ENCODE measurements at regions not wholly inside any gene's neighbourhood (a gene's known extent, or its start where the extent isn't known, plus 50 kb on each side); places are given as distances from the start of the nearest gene placed in this dataset.

GRCh38 chr1:191609305-191609704 is 549.0 kb upstream of the RGS18 start:
- no peaks in the 10 kb centered on the region for H3K9me3 ChIP-seq (ENCODE audit: control insufficient read depth, low read depth, low read length)
- H3K18ac ChIP-seq (ENCODE audit: insufficient read length, low read depth, low read length): no peak overlapping the region
- H3K23me2 ChIP-seq (ENCODE audit: insufficient read length, low read depth, low read length, poor library complexity, severe bottlenecking): no peaks in the 10 kb centered on the region
- H3K14ac ChIP-seq (ENCODE audit: insufficient read depth, low read length): no peak overlapping the region
- H3K9ac ChIP-seq (ENCODE audit: extremely low read depth, insufficient read length, low read length): no peak overlapping the region
- DNase-seq: no peak
- H2AK5ac ChIP-seq (ENCODE audit: insufficient read length, low read length): no peak overlapping the region
- no peaks in the 10 kb centered on the region for H3K27me3 Mint-ChIP-seq (ENCODE audit: low read depth)
- H3K27ac ChIP-seq (ENCODE audit: insufficient read length, low read depth, low read length): no peak overlapping the region
- H3K27me3 ChIP-seq (ENCODE audit: insufficient read depth, low read length): no peaks in the 10 kb centered on the region
- no peak overlapping the region for H4K8ac ChIP-seq (replicated peaks; ENCODE audit: insufficient read length, low read depth, low read length)
- no peak overlapping the region for H3K56ac ChIP-seq (ENCODE audit: insufficient read length, low read depth, low read length)
- no peak overlapping the region for H3K4ac ChIP-seq (ENCODE audit: low read depth, low read length)
- H4K20me1 ChIP-seq (ENCODE audit: control insufficient read depth, insufficient read depth, insufficient read length): no peaks in the 10 kb centered on the region
- peaks cover 0 to 2% of the 10 kb centered on the region in 2 experiments; a peak in 1 of 4 replicates for H3K4me1 Mint-ChIP-seq
- no peak overlapping the region for H2BK120ac ChIP-seq (ENCODE audit: low read depth, low read length, poor library complexity, severe bottlenecking)
- H2BK5ac ChIP-seq (ENCODE audit: insufficient read length, low read length): no peak overlapping the region
- no peak overlapping the region for H3K23ac ChIP-seq (ENCODE audit: insufficient read length, low read depth, low read length)
- no peaks in the 10 kb centered on the region for H3K79me2 ChIP-seq (ENCODE audit: insufficient read depth, low read length)
- peaks cover 0 to 2% (median 0%) of the 10 kb centered on the region in 3 experiments; a peak in 1 of 7 replicates for H3K36me3 Mint-ChIP-seq (ENCODE audit: insufficient read depth in 1 of 3, low read depth in 3 of 3)
- no peaks in the 10 kb centered on the region; the same call in 1 of the 2 replicates for H3K4me1 ChIP-seq (ENCODE audit: insufficient read depth, low read length)
- H3K27ac Mint-ChIP-seq: no peak overlapping the region; a peak in 1 of 7 replicates
- H3K79me1 ChIP-seq (ENCODE audit: insufficient read depth, low read depth, low read length, poor library complexity, severe bottlenecking): no peaks in the 10 kb centered on the region
- H2BK12ac ChIP-seq (ENCODE audit: insufficient read length, low read depth, low read length): no peak overlapping the region
- no peak overlapping the region for H4K5ac ChIP-seq (ENCODE audit: insufficient read length, low read depth, low read length)
- no peak overlapping the region for H3T11ph ChIP-seq (ENCODE audit: low read length)
- no peak overlapping the region for H2AFZ ChIP-seq (ENCODE audit: low read length)
- no peak overlapping the region for H4K91ac ChIP-seq (ENCODE audit: insufficient read length, low read depth, low read length)
- no peak overlapping the region for H3K4me2 ChIP-seq (ENCODE audit: insufficient read depth, insufficient read length, low read length)
- no peak overlapping the region for H3K4me3 Mint-ChIP-seq
- H3K9me3 Mint-ChIP-seq: no peaks in the 10 kb centered on the region; a peak in 1 of 5 replicates
- no peak overlapping the region for H2BK20ac ChIP-seq (ENCODE audit: low read depth, low read length, poor library complexity, severe bottlenecking)
- H2BK15ac ChIP-seq (ENCODE audit: low read depth, low read length): no peak overlapping the region
- no peak for TF ChIP-seq CTCF (conservative IDR thresholded peaks at IDR 0.05)
